BJ (cell line): ENCODE measurements at regions not wholly inside any gene's neighbourhood (a gene's known extent, or its start where the extent isn't known, plus 50 kb on each side); places are given as distances from the start of the nearest gene placed in this dataset.
"Not testable (repeated sequence)": the region's sequence is repeated elsewhere in the genome, so short reads cannot be mapped to it uniquely, and the experiment has no call there.

ENCODE experiments used
- CTCF ChIA-PET: fragments of 350-600 bp; formaldehyde crosslinking; extraction: SDS; loops from one replicate; lab custom pipeline; 2021; ENCODE audit warnings: antibody characterized with exemption, inconsistent platforms; lab: Yijun Ruan, JAX
- POLR2A ChIA-PET: fragments of 300-600 bp; sonication (Branson Sonifier 250); formaldehyde crosslinking; extraction: SDS; loops from one replicate; lab custom pipeline; 2021; ENCODE audit warnings: antibody characterized with exemption; lab: Charles Lee
- DNase-seq: peaks from one replicate; pipeline ENCODE4 v3.0.0-alpha.2; 2011; ENCODE audit warnings: low read depth
- H3K27me3 ChIP-seq: 2 replicates; pipeline ENCODE4 v1.6.0; 2011; ENCODE audit warnings: low read length; ENCODE audit not compliant: control insufficient read depth, insufficient read depth
- H3K36me3 ChIP-seq: 2 replicates; pipeline ENCODE4 v1.5.1; 2011; ENCODE audit warnings: low read length; ENCODE audit not compliant: control insufficient read depth, insufficient read depth
- H3K4me3 ChIP-seq: 2 replicates; pipeline ENCODE4 v1.5.1; 2011; ENCODE audit warnings: low read depth, mild to moderate bottlenecking, control low read depth, low read length
- TF ChIP-seq, protein P1 (sequence below): IDR thresholded peaks from 2 replicates; pipeline ENCODE4 v1.5.1; 2011; ENCODE audit warnings: low read depth, mild to moderate bottlenecking, control low read depth, inconsistent platforms, low read length, moderate library complexity; ENCODE audit not compliant: insufficient read depth

DNA sequence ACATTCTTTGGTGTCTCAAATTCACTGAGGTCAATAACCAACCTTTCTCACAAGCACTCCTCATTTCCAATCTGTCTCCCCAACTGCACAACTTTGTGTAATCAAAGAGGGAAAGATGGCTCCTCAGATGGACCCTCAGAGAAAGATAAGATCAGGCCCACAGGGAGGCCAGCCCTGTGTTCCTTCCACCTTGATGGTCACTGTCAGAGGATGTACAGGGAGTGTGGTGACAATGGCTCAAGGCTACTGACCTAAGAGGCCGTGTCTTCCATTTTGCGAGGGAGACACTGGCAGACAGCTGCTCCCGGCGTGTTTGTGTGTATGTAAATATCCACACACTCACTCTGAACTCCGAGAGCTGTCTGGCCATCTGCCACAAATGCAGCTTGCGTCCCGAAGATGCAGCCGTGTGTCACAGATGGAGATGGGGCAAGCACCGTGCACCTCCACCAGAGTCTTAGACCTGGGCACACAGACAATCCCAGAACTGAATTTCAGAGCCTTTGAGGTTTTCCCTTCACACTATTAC lies 712.1 kb upstream of the NRP1 start:
- no peak for DNase-seq
- CTCF ChIA-PET: no interaction called here
- TF ChIP-seq, protein P1, sequence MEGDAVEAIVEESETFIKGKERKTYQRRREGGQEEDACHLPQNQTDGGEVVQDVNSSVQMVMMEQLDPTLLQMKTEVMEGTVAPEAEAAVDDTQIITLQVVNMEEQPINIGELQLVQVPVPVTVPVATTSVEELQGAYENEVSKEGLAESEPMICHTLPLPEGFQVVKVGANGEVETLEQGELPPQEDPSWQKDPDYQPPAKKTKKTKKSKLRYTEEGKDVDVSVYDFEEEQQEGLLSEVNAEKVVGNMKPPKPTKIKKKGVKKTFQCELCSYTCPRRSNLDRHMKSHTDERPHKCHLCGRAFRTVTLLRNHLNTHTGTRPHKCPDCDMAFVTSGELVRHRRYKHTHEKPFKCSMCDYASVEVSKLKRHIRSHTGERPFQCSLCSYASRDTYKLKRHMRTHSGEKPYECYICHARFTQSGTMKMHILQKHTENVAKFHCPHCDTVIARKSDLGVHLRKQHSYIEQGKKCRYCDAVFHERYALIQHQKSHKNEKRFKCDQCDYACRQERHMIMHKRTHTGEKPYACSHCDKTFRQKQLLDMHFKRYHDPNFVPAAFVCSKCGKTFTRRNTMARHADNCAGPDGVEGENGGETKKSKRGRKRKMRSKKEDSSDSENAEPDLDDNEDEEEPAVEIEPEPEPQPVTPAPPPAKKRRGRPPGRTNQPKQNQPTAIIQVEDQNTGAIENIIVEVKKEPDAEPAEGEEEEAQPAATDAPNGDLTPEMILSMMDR: no peak
- POLR2A ChIA-PET: no interaction called here
- H3K27me3 ChIP-seq: peaks cover 22% of the 10 kb centered on the region
- no peak overlapping the region for H3K4me3 ChIP-seq
- H3K36me3 ChIP-seq: no peaks in the 10 kb centered on the region

DNA sequence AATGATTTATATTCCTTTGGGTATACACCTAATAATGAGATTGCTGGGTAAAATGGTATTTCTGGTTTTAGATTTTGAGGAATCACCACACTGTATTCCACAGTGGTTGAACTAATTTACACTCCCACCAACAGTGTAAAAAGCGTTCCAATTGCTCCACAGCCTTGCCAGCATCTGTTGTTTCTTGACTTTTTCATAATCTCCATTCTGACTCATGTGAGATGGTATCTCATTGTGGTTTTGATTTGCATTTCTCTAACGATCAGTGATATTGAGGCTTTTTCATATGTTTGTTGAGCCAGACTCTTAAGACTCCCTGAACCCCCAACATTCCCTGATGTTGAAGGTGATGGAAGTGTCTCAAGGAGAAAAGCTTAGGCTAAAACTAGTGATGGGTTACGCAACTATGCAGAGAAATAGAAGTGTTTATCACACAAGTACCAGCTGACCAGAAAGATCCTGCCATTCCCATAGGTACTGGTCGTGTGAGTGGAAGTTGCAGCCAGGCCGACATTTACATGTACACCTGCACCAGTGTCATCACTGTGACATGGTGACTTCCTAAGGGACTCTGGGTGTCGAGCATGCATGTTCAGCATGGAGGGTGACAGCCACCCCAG lies 711.2 kb upstream of the NRP1 start:
- ChIA-PET POLR2A (no interaction called here), CTCF (no interaction called here)
- TF ChIP-seq, protein P1: no peak

DNA sequence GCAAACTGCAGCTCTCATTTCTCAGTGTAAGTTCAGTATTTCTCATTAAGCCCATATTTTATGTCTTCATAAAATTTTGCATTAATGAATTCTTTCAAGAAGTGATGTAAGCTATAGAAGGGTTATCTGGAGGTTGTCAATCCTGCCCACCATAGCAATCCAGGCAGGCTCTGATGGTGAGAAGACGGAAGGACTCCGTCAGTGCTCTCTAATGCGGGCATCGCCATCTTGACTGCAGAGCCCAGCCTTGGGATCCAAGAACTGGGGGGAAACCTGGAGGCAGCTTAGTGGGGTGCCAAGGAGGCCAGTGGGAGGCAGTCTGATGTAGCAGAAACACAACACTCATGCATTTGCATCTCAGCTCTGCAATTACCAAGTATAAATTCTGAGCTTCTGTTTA lies 707.4 kb upstream of the NRP1 start:
- Histone ChIP-seq H3K4me3 (no peak overlapping the region), H3K27me3 (peaks cover 10% of the 10 kb centered on the region), H3K36me3 (no peaks in the 10 kb centered on the region)
- ChIA-PET CTCF (interaction anchor here (0.6 to 0.9 kb wide), 3 partner anchors 15 to 1266 kb away, joined by 3 to 4 read pairs (median 3); no protein-coding TSS in a partner anchor), POLR2A (no interaction called here)
- TF ChIP-seq, protein P1: no peak
- DNase-seq: no peak

More for the DNA sequence above, 711.2 kb upstream of the NRP1 start:
- no peaks in the 10 kb centered on the region for H3K36me3 ChIP-seq
- no peak overlapping the region for H3K4me3 ChIP-seq
- peaks cover 22% of the 10 kb centered on the region for H3K27me3 ChIP-seq
- no peak for DNase-seq

DNA sequence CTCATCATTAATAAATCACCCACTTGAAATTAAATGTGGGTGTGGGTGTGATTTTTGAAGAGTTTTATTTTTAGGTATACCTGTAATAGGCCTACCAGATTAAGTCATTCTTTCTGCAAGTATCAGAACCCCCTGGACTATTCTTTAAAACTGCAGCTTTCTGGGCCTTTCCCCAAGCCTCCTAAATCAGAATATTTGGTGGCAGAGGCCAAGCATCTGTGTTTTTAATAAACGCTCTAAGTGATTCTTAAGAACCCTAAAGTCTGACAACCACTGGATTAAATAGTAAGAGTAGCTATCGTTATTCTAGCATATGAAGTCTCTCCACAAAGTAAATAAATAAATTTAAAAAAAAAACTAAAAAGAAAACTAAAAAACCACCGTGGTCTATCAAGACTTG lies 703.0 kb upstream of the NRP1 start:
- ChIA-PET CTCF (interaction anchor here (1.3 kb wide), 1 partner anchor 12 kb away, joined by 3 read pairs; no protein-coding TSS in a partner anchor), POLR2A (no interaction called here)
- TF ChIP-seq, protein P1: no peak
- no peak for DNase-seq
- Histone ChIP-seq H3K36me3 (no peaks in the 10 kb centered on the region), H3K27me3 (no peaks in the 10 kb centered on the region), H3K4me3 (no peak overlapping the region)

DNA sequence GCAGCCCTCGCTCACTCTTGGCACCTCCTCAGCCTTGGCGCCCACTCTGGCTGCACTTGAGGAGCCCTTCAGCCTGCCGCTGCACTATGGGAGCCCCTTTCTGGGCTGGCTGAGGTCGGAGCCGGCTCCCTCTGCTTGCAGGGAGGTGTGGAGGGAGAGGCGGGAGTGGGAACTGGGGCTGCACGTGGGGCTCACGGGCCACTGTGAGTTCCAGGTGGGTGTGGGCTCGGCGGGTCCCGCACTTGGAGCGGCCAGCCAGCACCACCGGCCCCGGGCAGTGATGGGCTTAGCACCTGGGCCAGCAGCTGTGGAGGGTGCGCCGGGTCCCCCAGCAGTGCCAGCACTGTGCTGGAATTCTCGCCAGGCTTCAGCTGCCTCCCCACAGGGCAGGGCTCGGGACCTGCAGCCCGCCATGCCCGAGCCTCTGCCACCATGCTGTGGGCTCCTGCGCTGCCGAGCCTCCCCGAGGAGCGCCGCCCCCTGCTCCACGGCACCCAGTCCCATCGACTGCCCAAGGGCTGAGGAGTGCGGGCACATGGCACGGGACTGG lies 700.8 kb upstream of the NRP1 start:
- POLR2A ChIA-PET, CTCF ChIA-PET, H3K4me3 ChIP-seq, H3K36me3 ChIP-seq, DNase-seq, H3K27me3 ChIP-seq: not testable (repeated sequence)

DNA sequence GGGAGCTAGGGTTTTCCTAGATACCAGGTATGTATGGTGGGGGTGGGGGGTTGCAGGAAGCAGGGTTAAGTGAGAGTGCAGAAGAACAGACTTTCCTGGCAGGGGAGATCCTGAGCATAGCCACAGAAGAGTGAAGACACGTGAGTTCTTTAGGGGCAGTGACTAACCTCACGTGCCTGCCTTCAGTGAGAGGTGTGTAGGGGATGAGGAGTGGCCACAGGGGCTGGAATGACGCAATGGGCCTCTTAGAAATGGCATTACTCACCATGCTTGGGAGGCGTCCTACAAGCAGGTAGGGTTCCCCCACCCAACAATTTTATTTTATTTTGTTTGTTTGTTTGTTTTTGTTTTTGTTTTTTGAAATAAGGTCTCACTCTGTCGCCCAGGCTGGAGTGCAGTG lies 698.6 kb upstream of the NRP1 start:
- no peak overlapping the region for H3K4me3 ChIP-seq
- ChIA-PET POLR2A (no interaction called here), CTCF (no interaction called here)
- no peak for DNase-seq
- no peaks in the 10 kb centered on the region; the same call in 1 of the 2 replicates for H3K27me3 ChIP-seq
- TF ChIP-seq, protein P1: no peak
- no peaks in the 10 kb centered on the region for H3K36me3 ChIP-seq
